ENCODE measurements at regions not wholly inside any gene's neighbourhood (a gene's known extent, or its start where the extent isn't known, plus 50 kb on each side); places are given as distances from the start of the nearest gene placed in this dataset.

GRCh38 chr10:24113901-24114300, 95.0 kb upstream of the KIAA1217 start:
- TF ChIP-seq CTCF (IDR thresholded peaks at IDR 0.05; ENCODE audit: insufficient read depth in 1 of 2, low read depth in 1 of 2, low read length in 1 of 2, severe bottlenecking in 1 of 2, unreplicated experiment in 1 of 2): no peak
- Mint-ChIP-seq H3K9me3 (ENCODE audit: unreplicated experiment) (no peaks in the 10 kb centered on the region), H3K4me3 (ENCODE audit: unreplicated experiment) (no peak overlapping the region), H3K4me1 (ENCODE audit: low read depth, unreplicated experiment) (peaks cover 6% of the 10 kb centered on the region), H3K27me3 (ENCODE audit: insufficient read depth, unreplicated experiment) (peaks cover 8% of the 10 kb centered on the region), H3K27ac (ENCODE audit: unreplicated experiment) (no peak overlapping the region), H3K36me3 (ENCODE audit: insufficient read depth, unreplicated experiment) (no peaks in the 10 kb centered on the region)
- CTCF ChIA-PET: no interaction called here
- H3K4me3 ChIP-seq (ENCODE audit: low read depth, low read length): no peak overlapping the region
- intact Hi-C loops (cut with micrococcal nuclease; ENCODE audit: unreplicated experiment): no loop called here
- no TSS peak for BruUV-seq (replicated peaks)
- no peaks in the 10 kb centered on the region for H3K9me3 ChIP-seq
- H3K27me3 ChIP-seq (replicated peaks; ENCODE audit: control insufficient read depth, insufficient read depth, low read length): no peaks in the 10 kb centered on the region
- H3K4me1 ChIP-seq: no peaks in the 10 kb centered on the region
- no peaks in the 10 kb centered on the region for H3K36me3 ChIP-seq (ENCODE audit: control insufficient read depth, insufficient read depth, low read length)
- DNase-seq: no peak
- POLR2A ChIA-PET: no interaction called here

- Mint-ChIP-seq H3K27ac (ENCODE audit: unreplicated experiment) (no peak overlapping the region), H3K9me3 (ENCODE audit: unreplicated experiment) (no peaks in the 10 kb centered on the region), H3K4me3 (ENCODE audit: unreplicated experiment) (no peak overlapping the region), H3K4me1 (ENCODE audit: low read depth, unreplicated experiment) (peaks cover 1% of the 10 kb centered on the region), H3K36me3 (ENCODE audit: insufficient read depth, unreplicated experiment) (no peaks in the 10 kb centered on the region), H3K27me3 (ENCODE audit: insufficient read depth, unreplicated experiment) (peaks cover 12% of the 10 kb centered on the region)
- CTCF ChIA-PET: no interaction called here
- no peak for TF ChIP-seq CTCF (IDR thresholded peaks at IDR 0.05; ENCODE audit: insufficient read depth in 1 of 2, low read depth in 1 of 2, low read length in 1 of 2, severe bottlenecking in 1 of 2, unreplicated experiment in 1 of 2)
- no peaks in the 10 kb centered on the region for H3K9me3 ChIP-seq
- intact Hi-C loops (cut with micrococcal nuclease; ENCODE audit: unreplicated experiment): no loop called here
- no TSS peak for BruUV-seq (replicated peaks)
- no peak overlapping the region for H3K4me3 ChIP-seq (ENCODE audit: low read depth, low read length)
- H3K36me3 ChIP-seq (ENCODE audit: control insufficient read depth, insufficient read depth, low read length): no peaks in the 10 kb centered on the region
- no peaks in the 10 kb centered on the region for H3K27me3 ChIP-seq (replicated peaks; ENCODE audit: control insufficient read depth, insufficient read depth, low read length)
- POLR2A ChIA-PET: no interaction called here
- no peaks in the 10 kb centered on the region for H3K4me1 ChIP-seq
- no peak for DNase-seq
Observed at GRCh38 chr10:24114556-24114955, 94.4 kb upstream of the KIAA1217 start.

- Histone ChIP-seq H3K4me3 (ENCODE audit: low read depth, low read length) (no peak overlapping the region), H3K27me3 (replicated peaks; ENCODE audit: control insufficient read depth, insufficient read depth, low read length) (no peaks in the 10 kb centered on the region), H3K9me3 (no peaks in the 10 kb centered on the region), H3K4me1 (no peaks in the 10 kb centered on the region), H3K36me3 (ENCODE audit: control insufficient read depth, insufficient read depth, low read length) (no peaks in the 10 kb centered on the region)
- Mint-ChIP-seq H3K36me3 (ENCODE audit: insufficient read depth, unreplicated experiment) (no peaks in the 10 kb centered on the region), H3K27me3 (ENCODE audit: insufficient read depth, unreplicated experiment) (peaks cover 15% of the 10 kb centered on the region), H3K4me3 (ENCODE audit: unreplicated experiment) (no peak overlapping the region), H3K9me3 (ENCODE audit: unreplicated experiment) (no peaks in the 10 kb centered on the region), H3K4me1 (ENCODE audit: low read depth, unreplicated experiment) (no peaks in the 10 kb centered on the region), H3K27ac (ENCODE audit: unreplicated experiment) (no peak overlapping the region)
- TF ChIP-seq CTCF (IDR thresholded peaks at IDR 0.05; ENCODE audit: insufficient read depth in 1 of 2, low read depth in 1 of 2, low read length in 1 of 2, severe bottlenecking in 1 of 2, unreplicated experiment in 1 of 2): no peak
- POLR2A ChIA-PET: no interaction called here
- no TSS peak for BruUV-seq (replicated peaks)
- CTCF ChIA-PET: interaction anchor here (0.6 kb wide), 1 partner anchor 40 kb away, joined by 3 read pairs; no protein-coding TSS in a partner anchor
- intact Hi-C loops (cut with micrococcal nuclease; ENCODE audit: unreplicated experiment): no loop called here
- DNase-seq: no peak
Observed at GRCh38 chr10:24115403-24115802, 93.5 kb upstream of the KIAA1217 start.

Measured in Caco-2 (cell line).